ENCODE measurements at regions not wholly inside any gene's neighbourhood (a gene's known extent, or its start where the extent isn't known, plus 50 kb on each side); places are given as distances from the start of the nearest gene placed in this dataset.

DNA sequence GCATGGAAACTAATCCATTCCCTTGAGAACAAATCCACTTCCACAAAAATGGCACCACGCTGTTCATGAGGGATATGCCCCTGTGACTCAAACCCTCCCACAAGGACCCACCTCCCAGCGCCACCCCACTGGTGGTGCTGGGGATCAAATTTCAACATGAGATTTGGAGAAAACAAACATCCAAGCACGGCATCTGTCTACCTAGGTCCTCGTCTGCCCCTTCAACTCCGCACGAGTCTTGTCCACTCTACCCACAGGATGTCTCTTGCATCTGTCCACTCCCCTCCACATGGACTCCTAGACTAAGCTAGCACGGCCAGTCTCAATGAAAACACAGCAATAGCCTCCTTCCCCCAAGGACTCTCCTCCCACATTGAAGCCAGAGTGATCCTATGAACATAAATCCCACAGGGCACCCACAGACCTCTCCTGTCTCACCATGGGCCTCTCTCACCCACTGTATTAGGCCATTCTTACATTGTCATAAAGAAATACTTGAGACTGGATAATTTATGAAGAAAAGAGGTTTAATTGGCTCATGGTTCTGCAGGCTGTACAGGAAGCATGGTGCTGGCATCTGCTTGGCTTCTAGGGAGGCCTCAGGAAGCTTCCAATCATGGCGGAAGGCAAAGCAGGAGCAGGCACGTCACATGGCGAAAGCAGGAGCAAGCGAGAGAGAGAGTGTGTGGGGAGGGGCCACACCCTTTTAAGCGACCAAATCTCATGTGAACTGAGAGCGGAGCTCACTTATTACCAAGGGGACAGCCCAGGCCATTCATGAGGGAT, 101.4 kb downstream of the TOMM20 start:
- Histone ChIP-seq H3K27me3 (ENCODE audit: insufficient read depth, poor library complexity, severe bottlenecking) (no peaks in the 10 kb centered on the region), H3K4me3 (replicated peaks; ENCODE audit: insufficient read depth, low read length) (no peak overlapping the region), H3K27ac (replicated peaks) (no peak overlapping the region)
- no peak for DNase-seq (ENCODE audit: low read depth in 1 of 2, low spot score in 1 of 2)
- TF ChIP-seq POLR2AphosphoS5 (IDR thresholded peaks at IDR 0.05; ENCODE audit: low read depth) = no peak
- TF ChIP-seq, protein P1, sequence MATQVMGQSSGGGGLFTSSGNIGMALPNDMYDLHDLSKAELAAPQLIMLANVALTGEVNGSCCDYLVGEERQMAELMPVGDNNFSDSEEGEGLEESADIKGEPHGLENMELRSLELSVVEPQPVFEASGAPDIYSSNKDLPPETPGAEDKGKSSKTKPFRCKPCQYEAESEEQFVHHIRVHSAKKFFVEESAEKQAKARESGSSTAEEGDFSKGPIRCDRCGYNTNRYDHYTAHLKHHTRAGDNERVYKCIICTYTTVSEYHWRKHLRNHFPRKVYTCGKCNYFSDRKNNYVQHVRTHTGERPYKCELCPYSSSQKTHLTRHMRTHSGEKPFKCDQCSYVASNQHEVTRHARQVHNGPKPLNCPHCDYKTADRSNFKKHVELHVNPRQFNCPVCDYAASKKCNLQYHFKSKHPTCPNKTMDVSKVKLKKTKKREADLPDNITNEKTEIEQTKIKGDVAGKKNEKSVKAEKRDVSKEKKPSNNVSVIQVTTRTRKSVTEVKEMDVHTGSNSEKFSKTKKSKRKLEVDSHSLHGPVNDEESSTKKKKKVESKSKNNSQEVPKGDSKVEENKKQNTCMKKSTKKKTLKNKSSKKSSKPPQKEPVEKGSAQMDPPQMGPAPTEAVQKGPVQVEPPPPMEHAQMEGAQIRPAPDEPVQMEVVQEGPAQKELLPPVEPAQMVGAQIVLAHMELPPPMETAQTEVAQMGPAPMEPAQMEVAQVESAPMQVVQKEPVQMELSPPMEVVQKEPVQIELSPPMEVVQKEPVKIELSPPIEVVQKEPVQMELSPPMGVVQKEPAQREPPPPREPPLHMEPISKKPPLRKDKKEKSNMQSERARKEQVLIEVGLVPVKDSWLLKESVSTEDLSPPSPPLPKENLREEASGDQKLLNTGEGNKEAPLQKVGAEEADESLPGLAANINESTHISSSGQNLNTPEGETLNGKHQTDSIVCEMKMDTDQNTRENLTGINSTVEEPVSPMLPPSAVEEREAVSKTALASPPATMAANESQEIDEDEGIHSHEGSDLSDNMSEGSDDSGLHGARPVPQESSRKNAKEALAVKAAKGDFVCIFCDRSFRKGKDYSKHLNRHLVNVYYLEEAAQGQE (IDR thresholded peaks at IDR 0.05; ENCODE audit: insufficient replicate concordance, low read depth) = no peak
- TF ChIP-seq SPI1 (IDR thresholded peaks at IDR 0.05; ENCODE audit: borderline replicate concordance, low read depth) = no peak
- no peak for TF ChIP-seq CTCF (IDR thresholded peaks at IDR 0.05; ENCODE audit: insufficient read depth, low read length)

GRCh38 chr1:235025422-235025984, 103.1 kb downstream of the TOMM20 start:
- no peak for DNase-seq (ENCODE audit: low read depth in 1 of 2, low spot score in 1 of 2)
- H3K4me3 ChIP-seq (replicated peaks; ENCODE audit: insufficient read depth, low read length) = no peak overlapping the region
- TF ChIP-seq SPI1 (IDR thresholded peaks at IDR 0.05; ENCODE audit: borderline replicate concordance, low read depth) (no peak), GABPA (IDR thresholded peaks at IDR 0.05; ENCODE audit: low read depth) (no peak), CTCF (IDR thresholded peaks at IDR 0.05; ENCODE audit: insufficient read depth, low read length) (no peak), POLR2AphosphoS5 (IDR thresholded peaks at IDR 0.05; ENCODE audit: low read depth) (no peak)
- TF ChIP-seq, protein P1 (IDR thresholded peaks at IDR 0.05; ENCODE audit: insufficient replicate concordance, low read depth) = no peak
- no peaks in the 10 kb centered on the region for H3K27me3 ChIP-seq (ENCODE audit: insufficient read depth, poor library complexity, severe bottlenecking)
- no peak overlapping the region for H3K27ac ChIP-seq (replicated peaks)

DNA sequence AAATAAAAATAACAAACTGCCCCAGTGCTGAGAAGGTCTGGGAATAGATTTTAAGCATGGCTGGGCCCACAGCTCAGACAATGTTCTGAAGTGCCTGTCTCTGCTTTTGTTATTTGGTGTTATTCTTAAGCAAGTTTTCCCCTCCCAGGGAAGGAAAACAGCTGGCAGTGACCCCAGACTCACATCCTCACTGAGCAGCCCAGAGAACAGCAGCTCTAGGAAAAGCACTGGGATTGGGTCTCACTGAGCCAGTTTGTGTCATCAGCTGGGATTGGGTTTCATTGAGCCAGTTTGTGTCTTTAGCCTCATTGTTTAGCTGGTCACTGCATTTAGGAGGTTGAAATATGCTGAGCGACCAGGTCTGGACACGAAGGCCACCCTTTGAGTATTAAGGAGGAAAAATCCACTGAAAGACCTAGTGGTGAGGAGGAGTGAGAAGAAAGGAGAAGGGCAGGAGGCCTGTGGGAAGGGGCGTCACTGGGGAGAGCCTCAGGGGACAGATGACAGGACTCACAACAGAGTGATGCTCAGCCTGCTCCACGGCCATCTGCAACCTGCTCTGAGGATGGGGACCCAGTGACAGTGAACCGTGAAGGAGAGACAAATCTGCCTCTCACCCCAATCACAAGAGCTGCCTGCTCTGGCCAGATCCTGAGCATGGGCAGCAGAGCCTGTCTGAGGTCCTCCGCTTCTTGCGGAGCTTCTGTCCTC, 103.8 kb downstream of the TOMM20 start:
- Histone ChIP-seq H3K27me3 (ENCODE audit: insufficient read depth, poor library complexity, severe bottlenecking) (no peaks in the 10 kb centered on the region), H3K4me3 (replicated peaks; ENCODE audit: insufficient read depth, low read length) (no peak overlapping the region), H3K27ac (replicated peaks) (no peak overlapping the region)
- no peak for TF ChIP-seq GABPA (IDR thresholded peaks at IDR 0.05; ENCODE audit: low read depth)
- no peak for TF ChIP-seq CTCF (IDR thresholded peaks at IDR 0.05; ENCODE audit: insufficient read depth, low read length)
- TF ChIP-seq, protein P1 (IDR thresholded peaks at IDR 0.05; ENCODE audit: insufficient replicate concordance, low read depth) = no peak
- TF ChIP-seq POLR2AphosphoS5 (IDR thresholded peaks at IDR 0.05; ENCODE audit: low read depth) = no peak
- TF ChIP-seq SPI1 (IDR thresholded peaks at IDR 0.05; ENCODE audit: borderline replicate concordance, low read depth) = no peak
- DNase-seq (ENCODE audit: low read depth in 1 of 2, low spot score in 1 of 2) = no peak

Measured in HL-60 (cell line).